GM13977 (cell line): ENCODE measurements at regions not wholly inside any gene's neighbourhood (a gene's known extent, or its start where the extent isn't known, plus 50 kb on each side); places are given as distances from the start of the nearest gene placed in this dataset.

Experiments
- DNase-seq: peaks from one replicate; pipeline ENCODE4 v3.0.0; 2012; ENCODE audit warnings: low spot score
- in situ Hi-C: fragments of 300-500 bp; cut with MboI; formaldehyde crosslinking; loops from one replicate; pipeline ENCODE4 v1.12.0; 2022; ENCODE audit warnings: low sequenced_read_pairs, low pct_unique_long_range_greater_than_20kb, mixed read lengths, inconsistent platforms; ENCODE audit not compliant: unreplicated experiment
- TF ChIP-seq, protein P1 (sequence below): IDR thresholded peaks from 2 replicates; pipeline ENCODE4 v1.5.1; 2012; ENCODE audit warnings: mild to moderate bottlenecking, control low read depth; ENCODE audit not compliant: insufficient read depth; ENCODE audit errors: extremely low read depth, missing control alignments

DNA sequence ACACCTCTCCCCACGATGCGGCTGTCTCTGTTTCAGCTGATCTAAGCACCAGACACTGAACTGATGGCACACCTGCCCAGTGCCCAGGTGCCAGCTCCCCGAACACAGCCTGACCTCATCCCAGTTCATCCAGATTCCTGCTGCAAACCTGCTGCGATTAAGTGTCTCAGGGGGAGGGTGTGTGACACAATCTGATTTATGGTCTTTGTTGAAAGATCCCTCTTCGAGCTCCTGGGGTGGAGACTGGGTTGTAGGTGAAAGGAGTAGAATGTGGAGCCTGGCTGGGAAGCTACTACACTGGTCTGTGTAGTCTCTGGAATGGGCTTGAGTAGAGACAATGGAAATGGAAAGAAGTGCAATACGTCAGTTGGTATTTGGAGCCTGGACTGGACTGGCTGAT lies 390.3 kb downstream of the SHANK2 start:
- no peak for DNase-seq
- in situ Hi-C loops = no loop called here
- TF ChIP-seq, protein P1, sequence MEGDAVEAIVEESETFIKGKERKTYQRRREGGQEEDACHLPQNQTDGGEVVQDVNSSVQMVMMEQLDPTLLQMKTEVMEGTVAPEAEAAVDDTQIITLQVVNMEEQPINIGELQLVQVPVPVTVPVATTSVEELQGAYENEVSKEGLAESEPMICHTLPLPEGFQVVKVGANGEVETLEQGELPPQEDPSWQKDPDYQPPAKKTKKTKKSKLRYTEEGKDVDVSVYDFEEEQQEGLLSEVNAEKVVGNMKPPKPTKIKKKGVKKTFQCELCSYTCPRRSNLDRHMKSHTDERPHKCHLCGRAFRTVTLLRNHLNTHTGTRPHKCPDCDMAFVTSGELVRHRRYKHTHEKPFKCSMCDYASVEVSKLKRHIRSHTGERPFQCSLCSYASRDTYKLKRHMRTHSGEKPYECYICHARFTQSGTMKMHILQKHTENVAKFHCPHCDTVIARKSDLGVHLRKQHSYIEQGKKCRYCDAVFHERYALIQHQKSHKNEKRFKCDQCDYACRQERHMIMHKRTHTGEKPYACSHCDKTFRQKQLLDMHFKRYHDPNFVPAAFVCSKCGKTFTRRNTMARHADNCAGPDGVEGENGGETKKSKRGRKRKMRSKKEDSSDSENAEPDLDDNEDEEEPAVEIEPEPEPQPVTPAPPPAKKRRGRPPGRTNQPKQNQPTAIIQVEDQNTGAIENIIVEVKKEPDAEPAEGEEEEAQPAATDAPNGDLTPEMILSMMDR = no peak

DNA sequence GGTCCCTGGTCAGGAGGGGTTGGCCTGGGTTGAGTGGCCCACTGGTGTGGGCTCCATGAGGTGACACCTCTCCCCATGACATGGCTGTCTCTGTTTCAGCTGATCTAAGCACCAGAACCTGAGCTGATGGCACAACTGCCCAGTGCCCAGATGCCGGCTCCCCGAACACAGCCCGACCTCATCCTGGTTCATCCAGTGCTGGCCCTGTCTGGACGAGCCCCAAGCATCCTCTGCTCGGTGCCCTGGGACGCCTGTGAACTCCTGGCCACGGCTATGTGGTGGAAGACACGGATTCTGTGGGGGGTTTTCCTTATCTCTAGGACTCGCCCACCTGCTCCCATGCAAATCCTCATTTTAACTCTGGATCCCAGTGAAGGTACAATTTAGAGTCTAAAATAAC lies 389.2 kb downstream of the SHANK2 start:
- DNase-seq = no peak
- TF ChIP-seq, protein P1 = no peak
- in situ Hi-C loops = no loop called here

DNA sequence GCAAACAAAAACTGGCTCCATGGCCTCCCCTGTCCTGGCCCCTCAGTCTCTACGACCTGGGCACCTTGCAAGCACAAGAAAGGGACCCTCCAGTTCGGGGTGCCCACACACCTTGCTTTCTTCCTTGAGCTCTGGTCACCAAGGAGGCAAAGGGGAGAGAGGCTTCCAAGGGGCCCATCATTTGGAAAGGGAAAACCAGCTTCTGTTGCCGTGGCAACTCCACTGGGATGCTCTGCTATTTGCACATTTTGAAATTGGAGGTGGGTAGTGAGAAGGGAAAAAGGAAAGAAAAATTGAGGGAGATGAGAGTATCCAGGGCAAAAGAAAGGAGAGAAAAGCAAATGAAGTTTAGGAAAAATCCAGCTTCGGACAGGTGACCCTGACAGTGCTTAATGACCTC lies 388.4 kb downstream of the SHANK2 start:
- no peak for DNase-seq
- in situ Hi-C loops = no loop called here
- TF ChIP-seq, protein P1 = no peak

DNA sequence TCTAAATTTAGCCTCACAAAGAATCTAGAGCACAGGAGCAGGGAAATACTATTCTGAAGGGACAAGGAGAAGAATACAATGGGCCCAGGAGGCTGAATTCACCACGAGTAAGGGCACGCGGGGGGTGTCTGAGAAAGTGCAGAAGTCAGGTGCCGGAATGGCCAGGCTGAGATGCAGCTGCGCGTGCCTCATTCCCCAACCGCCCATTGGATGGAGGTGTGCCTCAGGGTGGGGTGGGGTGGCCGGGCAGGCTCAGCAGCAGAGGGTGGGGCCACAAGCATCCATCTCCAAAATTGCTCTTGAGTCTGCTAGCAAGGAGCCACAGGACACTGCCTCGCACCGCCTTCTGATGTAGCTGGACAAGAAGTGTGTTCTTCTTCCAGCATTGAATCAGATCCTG lies 387.0 kb downstream of the SHANK2 start:
- TF ChIP-seq, protein P1 = no peak
- in situ Hi-C loops = no loop called here
- DNase-seq = no peak

DNA sequence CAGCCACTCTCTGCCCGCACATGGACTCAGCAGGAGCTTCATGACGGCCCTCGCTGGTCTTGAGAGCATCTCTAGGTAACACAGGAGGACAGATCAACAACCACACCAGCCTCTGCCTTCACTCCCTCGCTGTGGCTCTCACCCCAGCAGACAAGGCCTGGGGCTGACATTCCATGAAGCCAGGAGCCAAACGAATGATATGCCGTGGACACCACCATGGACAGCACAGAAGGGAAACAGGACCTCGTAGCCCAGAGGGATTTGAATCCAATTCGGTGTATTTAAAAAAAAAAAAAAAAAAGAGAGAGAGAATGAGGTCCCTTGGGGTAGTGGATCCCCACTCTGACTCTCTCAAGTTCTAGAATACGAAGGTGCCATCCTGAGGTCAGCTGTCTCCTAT lies 385.5 kb downstream of the SHANK2 start:
- TF ChIP-seq, protein P1 = no peak
- in situ Hi-C loops = no loop called here
- no peak for DNase-seq

DNA sequence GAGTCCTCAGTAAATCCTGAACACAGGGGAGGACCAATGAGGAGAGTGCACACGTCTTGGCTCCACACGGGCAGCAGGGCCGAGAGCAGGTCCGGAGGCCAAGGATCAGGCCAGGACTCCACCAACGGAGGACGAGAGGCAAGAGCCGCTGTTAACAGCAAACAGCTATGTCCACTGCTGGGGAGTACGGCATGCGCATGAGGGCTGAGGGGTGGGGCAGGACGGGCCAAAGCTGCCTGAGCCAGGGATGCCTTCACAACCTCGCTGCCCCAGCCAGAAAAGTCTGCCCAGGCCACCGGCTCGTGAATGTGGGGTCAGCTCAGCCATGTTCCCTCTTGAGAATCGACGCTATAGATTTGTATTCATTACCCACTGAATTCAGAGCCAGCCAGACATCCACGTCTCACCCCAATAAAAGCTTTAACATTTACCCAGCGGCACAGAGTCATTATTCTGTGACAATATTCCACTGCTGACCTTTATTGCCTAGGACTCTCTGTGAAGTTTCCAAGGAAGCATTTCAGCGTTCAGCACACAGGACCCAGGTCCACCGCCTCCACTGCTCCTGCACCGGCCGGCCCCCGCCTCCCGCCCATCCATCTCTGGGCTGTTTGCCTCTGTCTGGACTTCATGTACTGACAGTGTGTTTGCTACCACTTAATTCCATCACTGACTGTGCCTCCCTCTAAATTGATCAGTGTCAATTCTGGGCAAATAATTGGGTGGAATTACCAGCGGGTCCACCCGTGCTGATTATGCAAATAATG lies 384.9 kb downstream of the SHANK2 start:
- in situ Hi-C loops = no loop called here
- no peak for DNase-seq
- TF ChIP-seq, protein P1 = no peak

DNA sequence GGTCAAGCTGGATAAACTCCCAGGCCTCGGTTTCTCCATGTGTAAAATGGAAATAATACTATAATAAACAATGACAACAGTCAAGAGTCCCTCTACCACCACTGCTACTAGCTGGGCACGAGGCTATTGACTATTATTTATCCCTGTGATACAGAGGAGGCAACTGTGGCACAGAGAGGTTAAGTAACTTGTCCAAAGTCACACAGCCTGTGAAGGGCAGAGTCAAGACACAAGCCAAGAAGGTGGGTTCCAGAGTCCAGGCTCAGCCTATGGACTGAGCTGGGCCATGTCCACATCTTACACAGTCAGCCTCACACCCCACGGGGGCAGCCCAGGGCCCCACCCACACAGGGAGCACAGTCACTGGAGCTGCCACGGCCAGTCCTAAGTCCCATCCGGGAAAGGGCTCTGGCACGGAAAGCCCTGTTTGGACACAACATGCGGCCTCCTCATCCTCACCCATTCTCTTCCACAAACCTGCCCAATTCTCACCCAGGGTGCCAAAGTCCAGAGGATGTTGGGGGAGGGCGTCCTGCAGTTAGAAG lies 384.0 kb downstream of the SHANK2 start:
- in situ Hi-C loops = no loop called here
- TF ChIP-seq, protein P1 = no peak
- no peak for DNase-seq
